ENCODE measurements at regions not wholly inside any gene's neighbourhood (a gene's known extent, or its start where the extent isn't known, plus 50 kb on each side); places are given as distances from the start of the nearest gene placed in this dataset.

GRCh38 chr6:21666201-21666691 lies 72.7 kb downstream of the SOX4 start:
- Histone ChIP-seq H3K9me3 (ENCODE audit: control insufficient read depth, low read length) (no peaks in the 10 kb centered on the region), H3K27ac (ENCODE audit: low read depth in 1 of 2, low read length in 2 of 2) (peak overlapping the region in 1 of 2 donors; percentile 52), H3K27me3 (ENCODE audit: control insufficient read depth in 1 of 2, insufficient read depth in 2 of 2, low read length in 1 of 2) (no peaks in the 10 kb centered on the region), H3K4me1 (ENCODE audit: control insufficient read depth in 1 of 2, insufficient read depth in 2 of 2, low read length in 2 of 2) (no peaks in the 10 kb centered on the region), H3K36me3 (ENCODE audit: control insufficient read depth in 1 of 2, insufficient read depth in 2 of 2, low read length in 1 of 2) (no peaks in the 10 kb centered on the region), H3K4me3 (ENCODE audit: low read length in 2 of 2) (peak overlapping the region; percentile 4 to 73)
- intact Hi-C loops (cut with DNase I), result loop anchor here in 1 of 2 donors (2.0 kb wide), 1 partner anchor 69 kb away; no protein-coding TSS in a partner anchor
- ATAC-seq (ENCODE audit: low FRiP score) (peak; percentile 66), DNase-seq (peak; percentile 53 to 79)
- WGBS, 2 donors, result 0 to 1% methylated on average over 26 to 33 of the region's 33 CpGs

GRCh38 chr6:21666853-21667681 lies 73.5 kb downstream of the SOX4 start:
- DNase-seq, result no peak
- no peaks in the 10 kb centered on the region for H3K36me3 ChIP-seq (ENCODE audit: control insufficient read depth in 1 of 2, insufficient read depth in 2 of 2, low read length in 1 of 2)
- WGBS, 2 donors, result 2 to 22% methylated on average over 27 of the region's 27 CpGs
- no peaks in the 10 kb centered on the region for H3K27me3 ChIP-seq (ENCODE audit: control insufficient read depth in 1 of 2, insufficient read depth in 2 of 2, low read length in 1 of 2)
- intact Hi-C loops (cut with DNase I), result loop anchor here in 1 of 2 donors (2.0 kb wide), 1 partner anchor 70 kb away; no protein-coding TSS in a partner anchor
- H3K27ac ChIP-seq (ENCODE audit: low read depth in 1 of 2, low read length in 2 of 2), result no peak overlapping the region
- H3K4me3 ChIP-seq (ENCODE audit: low read length in 2 of 2), result peak overlapping the region; percentile 4 to 73
- peak; percentile 53 for ATAC-seq (ENCODE audit: low FRiP score)
- H3K9me3 ChIP-seq (ENCODE audit: control insufficient read depth, low read length), result no peaks in the 10 kb centered on the region
- no peaks in the 10 kb centered on the region for H3K4me1 ChIP-seq (ENCODE audit: control insufficient read depth in 1 of 2, insufficient read depth in 2 of 2, low read length in 2 of 2)

DNA sequence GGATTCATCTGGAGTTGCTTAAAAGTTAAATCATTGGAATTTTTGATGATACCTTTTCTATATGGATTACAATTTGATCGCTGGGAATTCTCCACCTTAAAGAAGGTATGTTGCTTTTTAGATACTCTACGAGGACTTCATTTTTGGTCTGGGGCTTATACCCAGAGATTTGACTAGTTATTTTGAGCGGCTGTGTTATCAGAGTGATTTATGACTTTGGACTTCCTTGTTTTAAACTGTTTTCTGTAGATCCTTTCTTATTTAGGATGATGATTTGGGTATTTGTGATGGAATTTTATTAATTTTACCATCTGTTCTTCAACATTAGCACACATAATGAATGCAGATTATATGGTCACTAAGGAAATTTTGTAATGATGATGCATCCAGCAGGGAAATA lies 75.2 kb downstream of the SOX4 start:
- no peak for DNase-seq
- peak overlapping the region in 1 of 2 donors; percentile 12 for H3K27ac ChIP-seq (ENCODE audit: low read depth in 1 of 2, low read length in 2 of 2)
- 17 to 34% methylated on average over 3 of the region's 3 CpGs for WGBS, 2 donors
- intact Hi-C loops (cut with DNase I), result no loop called here
- H3K36me3 ChIP-seq (ENCODE audit: control insufficient read depth in 1 of 2, insufficient read depth in 2 of 2, low read length in 1 of 2), result no peaks in the 10 kb centered on the region
- no peak overlapping the region for H3K4me3 ChIP-seq (ENCODE audit: low read length in 2 of 2)
- ATAC-seq (ENCODE audit: low FRiP score), result no peak
- no peaks in the 10 kb centered on the region for H3K9me3 ChIP-seq (ENCODE audit: control insufficient read depth, low read length)
- H3K27me3 ChIP-seq (ENCODE audit: control insufficient read depth in 1 of 2, insufficient read depth in 2 of 2, low read length in 1 of 2), result no peaks in the 10 kb centered on the region
- no peaks in the 10 kb centered on the region for H3K4me1 ChIP-seq (ENCODE audit: control insufficient read depth in 1 of 2, insufficient read depth in 2 of 2, low read length in 2 of 2)

DNA sequence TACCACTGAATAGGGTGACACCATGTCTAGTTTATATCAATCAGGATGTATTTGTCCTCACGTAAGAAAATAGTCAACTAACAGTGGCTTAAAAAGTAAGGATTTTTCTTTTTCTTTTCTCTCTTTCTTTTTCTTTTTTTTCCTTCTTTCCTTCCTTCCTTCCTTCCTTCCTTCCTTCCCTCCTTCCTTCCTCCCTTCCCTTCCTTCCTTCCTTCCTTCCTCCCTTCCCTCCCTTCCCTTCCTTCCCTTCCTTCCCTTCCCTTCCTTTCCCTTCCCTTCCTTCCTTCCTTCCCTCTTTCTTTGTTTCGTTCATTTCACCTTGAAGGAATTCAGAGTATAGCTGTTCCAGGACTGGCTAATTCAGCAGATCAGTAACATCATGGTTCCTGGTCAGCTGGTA lies 83.2 kb downstream of the SOX4 start:
- no peak for DNase-seq
- Histone ChIP-seq H3K27ac (ENCODE audit: low read depth in 1 of 2, low read length in 2 of 2) (no peak overlapping the region), H3K9me3 (ENCODE audit: control insufficient read depth, low read length) (no peaks in the 10 kb centered on the region), H3K4me3 (ENCODE audit: low read length in 2 of 2) (no peak overlapping the region), H3K4me1 (ENCODE audit: control insufficient read depth in 1 of 2, insufficient read depth in 2 of 2, low read length in 2 of 2) (no peaks in the 10 kb centered on the region), H3K27me3 (ENCODE audit: control insufficient read depth in 1 of 2, insufficient read depth in 2 of 2, low read length in 1 of 2) (no peaks in the 10 kb centered on the region), H3K36me3 (ENCODE audit: control insufficient read depth in 1 of 2, insufficient read depth in 2 of 2, low read length in 1 of 2) (no peaks in the 10 kb centered on the region)
- 47 to 94% methylated on average over 2 of the region's 2 CpGs for WGBS, 2 donors
- intact Hi-C loops (cut with DNase I), result no loop called here
- ATAC-seq (ENCODE audit: low FRiP score), result no peak

- no peaks in the 10 kb centered on the region for H3K4me1 ChIP-seq (ENCODE audit: control insufficient read depth in 1 of 2, insufficient read depth in 2 of 2, low read length in 2 of 2)
- peak overlapping the region; percentile 57 to 78 for H3K27ac ChIP-seq (ENCODE audit: low read depth in 1 of 2, low read length in 2 of 2)
- H3K9me3 ChIP-seq (ENCODE audit: control insufficient read depth, low read length), result no peaks in the 10 kb centered on the region
- intact Hi-C loops (cut with DNase I), result no loop called here
- DNase-seq, result no peak
- H3K4me3 ChIP-seq (ENCODE audit: low read length in 2 of 2), result no peak overlapping the region
- ATAC-seq (ENCODE audit: low FRiP score), result peak; percentile 21
- WGBS, 2 donors, result 71 to 81% methylated on average over 6 of the region's 6 CpGs
- H3K27me3 ChIP-seq (ENCODE audit: control insufficient read depth in 1 of 2, insufficient read depth in 2 of 2, low read length in 1 of 2), result no peaks in the 10 kb centered on the region
- no peaks in the 10 kb centered on the region for H3K36me3 ChIP-seq (ENCODE audit: control insufficient read depth in 1 of 2, insufficient read depth in 2 of 2, low read length in 1 of 2)
Observed at GRCh38 chr6:21678990-21679389, 85.4 kb downstream of the SOX4 start.

- Histone ChIP-seq H3K27ac (ENCODE audit: low read depth in 1 of 2, low read length in 2 of 2) (peak overlapping the region in 1 of 2 donors; percentile 50), H3K4me3 (ENCODE audit: low read length in 2 of 2) (no peak overlapping the region), H3K36me3 (ENCODE audit: control insufficient read depth in 1 of 2, insufficient read depth in 2 of 2, low read length in 1 of 2) (no peaks in the 10 kb centered on the region), H3K27me3 (ENCODE audit: control insufficient read depth in 1 of 2, insufficient read depth in 2 of 2, low read length in 1 of 2) (no peaks in the 10 kb centered on the region), H3K4me1 (ENCODE audit: control insufficient read depth in 1 of 2, insufficient read depth in 2 of 2, low read length in 2 of 2) (no peaks in the 10 kb centered on the region), H3K9me3 (ENCODE audit: control insufficient read depth, low read length) (no peaks in the 10 kb centered on the region)
- peak; percentile 77 for ATAC-seq (ENCODE audit: low FRiP score)
- 14 to 24% methylated on average over 2 of the region's 2 CpGs for WGBS, 2 donors
- DNase-seq, result no peak
- intact Hi-C loops (cut with DNase I), result no loop called here
Observed at GRCh38 chr6:21679761-21680265, 86.3 kb downstream of the SOX4 start.

- Histone ChIP-seq H3K4me1 (ENCODE audit: control insufficient read depth in 1 of 2, insufficient read depth in 2 of 2, low read length in 2 of 2) (no peaks in the 10 kb centered on the region), H3K27me3 (ENCODE audit: control insufficient read depth in 1 of 2, insufficient read depth in 2 of 2, low read length in 1 of 2) (no peaks in the 10 kb centered on the region), H3K4me3 (ENCODE audit: low read length in 2 of 2) (no peak overlapping the region), H3K9me3 (ENCODE audit: control insufficient read depth, low read length) (no peaks in the 10 kb centered on the region), H3K27ac (ENCODE audit: low read depth in 1 of 2, low read length in 2 of 2) (peak overlapping the region in 1 of 2 donors; percentile 61), H3K36me3 (ENCODE audit: control insufficient read depth in 1 of 2, insufficient read depth in 2 of 2, low read length in 1 of 2) (no peaks in the 10 kb centered on the region)
- DNase-seq (no peak), ATAC-seq (ENCODE audit: low FRiP score) (no peak)
- WGBS, 2 donors, result 14 to 21% methylated on average over 4 of the region's 4 CpGs
- intact Hi-C loops (cut with DNase I), result no loop called here
Observed at GRCh38 chr6:21680611-21681010, 87.1 kb downstream of the SOX4 start.

DNA sequence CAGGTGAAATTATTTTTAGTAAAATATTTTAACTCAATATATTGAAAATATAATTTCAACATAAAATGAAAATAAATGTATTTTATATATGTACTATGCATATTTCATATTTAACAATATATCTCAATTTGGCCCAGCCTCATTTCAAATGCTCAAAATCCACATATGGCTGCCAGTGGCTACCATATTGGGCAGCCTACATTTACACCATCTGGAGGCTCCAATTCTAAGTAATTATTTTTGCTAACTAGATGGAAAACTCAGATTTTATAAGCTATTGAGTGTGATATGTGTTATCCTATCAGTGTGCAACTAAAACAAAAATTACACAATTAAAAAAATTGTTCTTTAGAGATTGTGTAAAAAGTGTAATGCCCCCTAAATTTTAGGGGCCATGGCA lies 96.9 kb downstream of the SOX4 start:
- no peak overlapping the region for H3K27ac ChIP-seq (ENCODE audit: low read depth in 1 of 2, low read length in 2 of 2)
- H3K4me1 ChIP-seq (ENCODE audit: control insufficient read depth in 1 of 2, insufficient read depth in 2 of 2, low read length in 2 of 2), result no peaks in the 10 kb centered on the region
- H3K27me3 ChIP-seq (ENCODE audit: control insufficient read depth in 1 of 2, insufficient read depth in 2 of 2, low read length in 1 of 2), result no peaks in the 10 kb centered on the region
- ATAC-seq (ENCODE audit: low FRiP score), result no peak
- H3K9me3 ChIP-seq (ENCODE audit: control insufficient read depth, low read length), result no peaks in the 10 kb centered on the region
- no peaks in the 10 kb centered on the region for H3K36me3 ChIP-seq (ENCODE audit: control insufficient read depth in 1 of 2, insufficient read depth in 2 of 2, low read length in 1 of 2)
- no peak for DNase-seq
- intact Hi-C loops (cut with DNase I), result no loop called here
- no peak overlapping the region for H3K4me3 ChIP-seq (ENCODE audit: low read length in 2 of 2)

Measured in aorta (tissue), 5 donors.